ENCODE measurements at regions not wholly inside any gene's neighbourhood (a gene's known extent, or its start where the extent isn't known, plus 50 kb on each side); places are given as distances from the start of the nearest gene placed in this dataset.

GRCh38 chr13:105116966-105117365, 1418.5 kb downstream of the EFNB2 start:
- peaks cover 2% of the 10 kb centered on the region; the same call in 1 of the 3 replicates for H3K4me1 Mint-ChIP-seq
- TF ChIP-seq ZNF114 (CRISPR knock-in tag; IDR thresholded peaks at IDR 0.05) (no peak), STAT1 (IDR thresholded peaks at IDR 0.05; ENCODE audit: unreplicated experiment) (no peak), REST (IDR thresholded peaks at IDR 0.05; ENCODE audit: unreplicated experiment) (no peak)
- TF ChIP-seq, protein P1, sequence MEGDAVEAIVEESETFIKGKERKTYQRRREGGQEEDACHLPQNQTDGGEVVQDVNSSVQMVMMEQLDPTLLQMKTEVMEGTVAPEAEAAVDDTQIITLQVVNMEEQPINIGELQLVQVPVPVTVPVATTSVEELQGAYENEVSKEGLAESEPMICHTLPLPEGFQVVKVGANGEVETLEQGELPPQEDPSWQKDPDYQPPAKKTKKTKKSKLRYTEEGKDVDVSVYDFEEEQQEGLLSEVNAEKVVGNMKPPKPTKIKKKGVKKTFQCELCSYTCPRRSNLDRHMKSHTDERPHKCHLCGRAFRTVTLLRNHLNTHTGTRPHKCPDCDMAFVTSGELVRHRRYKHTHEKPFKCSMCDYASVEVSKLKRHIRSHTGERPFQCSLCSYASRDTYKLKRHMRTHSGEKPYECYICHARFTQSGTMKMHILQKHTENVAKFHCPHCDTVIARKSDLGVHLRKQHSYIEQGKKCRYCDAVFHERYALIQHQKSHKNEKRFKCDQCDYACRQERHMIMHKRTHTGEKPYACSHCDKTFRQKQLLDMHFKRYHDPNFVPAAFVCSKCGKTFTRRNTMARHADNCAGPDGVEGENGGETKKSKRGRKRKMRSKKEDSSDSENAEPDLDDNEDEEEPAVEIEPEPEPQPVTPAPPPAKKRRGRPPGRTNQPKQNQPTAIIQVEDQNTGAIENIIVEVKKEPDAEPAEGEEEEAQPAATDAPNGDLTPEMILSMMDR (conservative IDR thresholded peaks at IDR 0.05; ENCODE audit: low read depth in 2 of 2) = no peak
- Histone ChIP-seq H2AFZ (no peak overlapping the region), H3K36me3 (ENCODE audit: insufficient read depth) (0 out of 2 replicates have a peak, but pooled peaks cover 3% of the 10 kb centered on the region), H3K4me1 (ENCODE audit: insufficient read depth) (no peaks in the 10 kb centered on the region; the same call in 1 of the 2 replicates), H4K20me1 (replicated peaks; ENCODE audit: insufficient read depth) (no peaks in the 10 kb centered on the region), H3K4me2 (no peak overlapping the region), H3K27ac (ENCODE audit: low read depth) (no peak overlapping the region), H3K4me3 (no peak overlapping the region), H3K79me2 (replicated peaks; ENCODE audit: insufficient read depth) (no peaks in the 10 kb centered on the region), H3K27me3 (ENCODE audit: insufficient read depth) (no peaks in the 10 kb centered on the region), H3F3A (replicated peaks; ENCODE audit: low read depth) (no peaks in the 10 kb centered on the region), H3K9me2 (ENCODE audit: insufficient read depth) (no peaks in the 10 kb centered on the region)
- H3K27ac Mint-ChIP-seq = no peak overlapping the region
- no peak for DNase-seq (ENCODE audit: low spot score)
- no peak for ATAC-seq
- H3K4me3 Mint-ChIP-seq = no peak overlapping the region
- no peaks in the 10 kb centered on the region; the same call in 2 of the 3 replicates for H3K36me3 Mint-ChIP-seq (ENCODE audit: low read depth)
- H3K9me3 Mint-ChIP-seq = peaks cover 13% of the 10 kb centered on the region; the same call in 2 of the 3 replicates
- H3K27me3 Mint-ChIP-seq (ENCODE audit: insufficient read depth, low read depth, poor library complexity) = peaks cover 2% of the 10 kb centered on the region

DNA sequence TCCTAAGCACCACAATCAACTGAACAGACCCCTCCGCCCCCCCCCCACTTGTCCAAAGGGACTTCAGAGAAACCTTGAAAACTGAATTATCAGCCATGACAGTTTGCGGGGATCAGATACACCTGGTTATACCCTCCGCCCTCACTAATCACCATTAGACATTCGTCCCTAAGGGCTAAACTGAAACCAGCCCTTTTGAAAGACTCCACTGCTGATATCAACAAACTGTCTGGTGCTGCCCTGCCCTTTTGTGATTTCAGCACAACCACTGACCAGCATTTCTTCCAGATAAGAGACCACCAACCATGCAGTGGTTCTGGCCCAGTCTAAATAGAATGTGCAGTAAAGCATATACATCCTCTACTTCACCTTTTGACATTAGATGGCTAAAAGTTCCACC, 1422.9 kb downstream of the EFNB2 start:
- no peak overlapping the region for H3K4me2 ChIP-seq
- DNase-seq (ENCODE audit: low spot score) (no peak), ATAC-seq (no peak)
- no peaks in the 10 kb centered on the region for H4K20me1 ChIP-seq (replicated peaks; ENCODE audit: insufficient read depth)
- no peaks in the 10 kb centered on the region for H3K9me2 ChIP-seq (ENCODE audit: insufficient read depth)
- Mint-ChIP-seq H3K27ac (no peak overlapping the region), H3K36me3 (ENCODE audit: low read depth) (no peaks in the 10 kb centered on the region; the same call in 2 of the 3 replicates), H3K4me1 (peaks cover 4% of the 10 kb centered on the region), H3K9me3 (peaks cover 7% of the 10 kb centered on the region; the same call in 1 of the 3 replicates), H3K27me3 (ENCODE audit: insufficient read depth, low read depth, poor library complexity) (no peaks in the 10 kb centered on the region), H3K4me3 (no peak overlapping the region)
- H3K27ac ChIP-seq (ENCODE audit: low read depth) = no peak overlapping the region
- H3F3A ChIP-seq (replicated peaks; ENCODE audit: low read depth) = no peaks in the 10 kb centered on the region
- H3K36me3 ChIP-seq (ENCODE audit: insufficient read depth) = no peaks in the 10 kb centered on the region
- no peaks in the 10 kb centered on the region for H3K79me2 ChIP-seq (replicated peaks; ENCODE audit: insufficient read depth)
- TF ChIP-seq EZH2phosphoT487 (IDR thresholded peaks at IDR 0.05; ENCODE audit: unreplicated experiment) = no peak
- no peak overlapping the region for H3K4me3 ChIP-seq
- no peaks in the 10 kb centered on the region; the same call in 1 of the 2 replicates for H3K4me1 ChIP-seq (ENCODE audit: insufficient read depth)
- H2AFZ ChIP-seq = no peak overlapping the region
- no peaks in the 10 kb centered on the region for H3K27me3 ChIP-seq (ENCODE audit: insufficient read depth)

Data from GM23338 (cell line).